DOHH2 (cell line): ENCODE measurements at regions not wholly inside any gene's neighbourhood (a gene's known extent, or its start where the extent isn't known, plus 50 kb on each side); places are given as distances from the start of the nearest gene placed in this dataset.
"Not testable (repeated sequence)": the region's sequence is repeated elsewhere in the genome, so short reads cannot be mapped to it uniquely, and the experiment has no call there.

ENCODE experiments used
- CTCF ChIP-seq: fragments of 200-600 bp; sonication (generic); IDR thresholded peaks from one replicate; pipeline ENCODE4 v1.5.1; 2014; ENCODE audit warnings: antibody characterized with exemption, mild to moderate bottlenecking, low read depth, low read length; ENCODE audit not compliant: poor library complexity, severe bottlenecking
- EZH2phosphoT487 ChIP-seq: fragments of 200-600 bp; sonication (generic); IDR thresholded peaks from 2 replicates; pipeline ENCODE4 v1.6.1; 2017; ENCODE audit warnings: borderline replicate concordance, mild to moderate bottlenecking, antibody characterized with exemption, low read length, moderate library complexity, mixed read lengths

GRCh38 chr13:97544971-97545499 lies 111.1 kb downstream of the RAP2A start:
- not testable (repeated sequence) for TF ChIP-seq CTCF, EZH2phosphoT487
